Forelimb muscle (tissue), 1 donor: ENCODE measurements at regions not wholly inside any gene's neighbourhood (a gene's known extent, or its start where the extent isn't known, plus 50 kb on each side); places are given as distances from the start of the nearest gene placed in this dataset.

ENCODE experiments used
- DNase-seq: peaks from one replicate; pipeline ENCODE4 v3.0.0-alpha.2; 2013; ENCODE audit warnings: low read depth

DNA sequence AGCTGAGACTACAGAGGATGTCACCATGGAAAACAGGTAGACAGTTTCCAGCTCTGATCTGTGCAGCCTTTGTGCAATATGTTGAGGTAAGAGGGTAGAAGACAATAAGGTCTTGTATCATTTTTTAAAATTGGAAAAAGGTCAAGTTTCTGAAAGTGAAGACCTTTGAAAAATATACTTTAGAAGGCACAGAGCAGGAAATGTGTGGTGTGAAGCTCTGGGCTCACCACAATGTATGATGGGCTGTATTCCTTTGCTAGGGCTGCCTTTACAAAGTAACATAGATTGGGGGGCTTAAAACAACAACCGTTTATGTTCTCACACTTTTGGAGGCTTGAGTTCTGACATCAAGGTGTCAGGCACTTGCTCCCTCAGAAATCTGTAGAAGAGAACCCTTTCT lies 514.3 kb upstream of the JARID2 start:
- no peak for DNase-seq

DNA sequence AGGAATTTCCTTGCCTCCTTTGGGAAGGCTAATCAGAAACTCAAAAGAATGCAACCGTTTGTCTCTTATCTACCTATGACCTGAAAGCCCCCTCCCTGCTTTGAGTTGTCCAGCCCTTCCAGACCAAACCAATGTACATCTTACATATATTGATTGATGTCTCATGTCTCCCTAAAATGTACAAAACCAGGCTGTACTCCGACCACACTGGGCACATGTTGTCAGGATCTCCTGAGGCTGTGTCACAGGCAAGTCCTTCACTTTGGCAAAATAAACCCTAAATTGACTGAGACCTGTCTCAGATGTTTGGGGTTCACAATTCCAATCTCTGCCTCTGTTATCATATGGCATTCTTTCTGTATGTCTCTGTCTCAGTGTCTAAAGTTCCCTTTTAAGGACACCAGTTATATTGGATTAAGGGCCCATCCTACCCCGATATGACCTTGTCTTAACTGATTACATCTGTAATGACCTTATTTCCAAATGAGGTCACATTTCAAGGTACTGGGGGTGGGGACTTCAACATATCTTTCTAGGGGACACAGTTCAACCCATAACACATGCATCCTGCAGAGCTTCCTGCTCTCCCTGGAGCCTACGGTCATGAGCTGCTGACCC lies 513.5 kb upstream of the JARID2 start:
- DNase-seq: no peak

DNA sequence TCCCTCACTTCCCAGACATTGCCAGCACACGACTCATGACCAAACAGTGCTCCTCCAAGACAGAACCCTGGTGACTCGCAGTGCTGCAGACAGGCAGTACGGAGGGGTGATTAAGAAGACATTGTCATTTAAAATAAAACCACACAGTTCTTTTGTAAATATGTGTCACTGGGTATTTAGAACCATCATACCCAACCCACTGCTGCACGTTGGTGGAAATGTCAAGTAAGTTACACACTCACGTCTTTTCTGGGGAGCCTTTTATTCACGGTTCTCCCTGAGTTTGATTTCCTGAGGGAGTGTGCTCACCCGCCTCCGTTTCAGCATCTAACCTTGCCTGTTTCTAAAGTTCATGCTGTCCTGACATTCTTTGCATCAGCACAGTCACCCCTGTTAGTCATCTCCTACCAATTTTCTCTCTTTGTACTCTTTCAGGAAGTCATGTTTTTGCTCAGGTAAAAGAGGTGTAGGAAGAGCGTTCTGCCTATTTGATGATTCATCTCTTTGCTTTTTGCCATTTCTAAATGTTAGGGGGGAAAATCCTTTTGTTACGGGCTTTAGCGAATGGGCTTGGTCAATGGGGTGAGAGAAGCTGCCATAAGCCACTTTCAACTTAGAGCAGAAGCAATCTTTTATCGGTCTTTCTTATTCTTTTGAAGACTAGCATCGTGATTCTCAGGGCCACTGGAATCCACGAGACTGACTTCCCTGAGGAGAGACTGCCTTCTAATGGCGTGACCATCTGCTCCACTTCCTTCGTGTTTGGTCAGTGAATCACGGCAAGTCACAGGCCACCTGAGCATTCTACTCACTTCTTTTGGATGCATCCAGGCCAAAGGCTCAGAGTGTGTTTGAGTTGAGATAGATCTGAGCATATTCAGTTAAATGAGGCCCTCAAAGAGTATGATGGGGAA lies 512.8 kb upstream of the JARID2 start:
- DNase-seq: no peak

DNA sequence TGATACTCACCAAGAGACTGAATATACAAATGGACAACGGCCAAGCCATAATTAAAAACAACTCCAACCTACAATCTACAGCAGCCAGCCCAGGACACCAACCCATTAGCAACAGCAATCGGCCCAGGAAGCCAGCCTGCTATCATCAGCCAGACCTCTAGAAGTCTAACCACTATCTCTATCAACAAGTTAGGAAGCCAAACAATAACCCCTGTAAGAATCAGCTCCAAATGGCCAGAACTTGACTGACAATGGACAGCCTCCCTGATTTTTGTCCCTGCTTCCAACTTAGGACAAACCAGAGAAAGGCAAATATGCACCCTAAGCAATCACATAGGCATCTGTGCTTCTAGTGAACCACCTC lies 511.8 kb upstream of the JARID2 start:
- no peak for DNase-seq

DNA sequence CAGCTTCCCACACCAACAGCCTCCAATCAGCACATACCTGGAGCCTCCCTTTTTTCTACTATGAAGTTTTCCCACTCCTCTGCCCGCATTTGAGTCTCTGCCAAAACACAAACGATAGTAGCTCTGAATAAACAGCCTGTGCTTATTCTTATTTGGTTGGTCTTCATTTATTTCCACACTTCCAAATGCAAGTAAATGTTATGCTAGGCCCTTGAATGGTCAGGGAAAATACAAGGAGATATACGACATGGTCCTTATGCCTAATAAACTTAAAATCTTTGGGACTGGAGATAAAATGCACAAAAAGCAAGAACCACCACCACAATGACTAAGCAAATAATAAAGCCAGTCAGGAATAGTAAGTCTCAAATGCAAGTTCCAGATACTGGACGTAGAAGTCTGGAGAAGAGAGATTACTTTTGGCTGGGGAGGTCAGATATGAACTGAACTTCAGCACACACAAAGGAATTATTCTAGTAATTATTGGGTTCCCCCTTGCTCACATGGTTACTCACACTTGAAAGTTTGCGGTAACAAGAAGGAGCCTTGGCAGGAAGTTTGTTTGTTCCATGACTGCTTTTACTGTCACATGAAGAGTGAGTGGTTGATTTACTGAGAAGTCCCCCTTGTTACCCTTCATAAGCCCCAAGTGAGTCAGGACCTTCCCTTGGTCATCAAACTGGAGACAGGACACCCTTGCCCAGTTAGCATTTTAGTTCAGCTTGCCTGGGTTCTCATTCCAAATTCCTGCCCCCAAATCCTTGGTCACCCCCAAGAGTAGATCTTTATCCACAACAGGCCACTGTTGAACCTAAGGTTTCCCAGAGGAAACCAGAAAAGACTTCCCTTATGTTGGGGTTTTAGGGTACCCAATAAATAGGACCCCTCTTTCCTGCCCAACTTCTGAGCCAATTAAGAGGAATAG lies 511.2 kb upstream of the JARID2 start:
- no peak for DNase-seq

DNA sequence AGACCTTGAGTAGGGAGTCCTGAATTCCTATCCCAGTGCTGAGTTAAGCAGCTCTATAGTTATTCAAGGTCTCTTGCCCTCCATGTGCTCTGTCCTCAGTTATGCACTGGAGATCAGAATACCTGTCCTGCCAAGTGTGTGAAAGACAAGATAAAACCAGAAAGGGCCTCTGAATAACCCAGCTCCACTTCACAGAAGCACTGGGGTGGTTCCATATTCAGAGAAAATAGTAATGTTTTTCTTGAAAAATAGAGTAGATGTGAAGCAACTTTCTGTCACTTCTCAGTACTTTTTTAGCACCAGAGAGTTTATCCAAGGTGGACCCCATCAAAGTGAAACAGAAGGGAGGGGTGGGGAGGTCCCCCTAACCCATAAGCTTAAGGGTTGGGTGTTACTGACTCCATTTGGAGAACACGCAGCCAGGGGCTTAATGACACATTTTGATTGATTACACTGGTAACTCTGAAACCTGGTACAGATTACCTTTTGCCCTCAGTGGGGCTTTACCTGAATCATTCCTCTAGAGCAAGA lies 509.8 kb upstream of the JARID2 start:
- DNase-seq: no peak

DNA sequence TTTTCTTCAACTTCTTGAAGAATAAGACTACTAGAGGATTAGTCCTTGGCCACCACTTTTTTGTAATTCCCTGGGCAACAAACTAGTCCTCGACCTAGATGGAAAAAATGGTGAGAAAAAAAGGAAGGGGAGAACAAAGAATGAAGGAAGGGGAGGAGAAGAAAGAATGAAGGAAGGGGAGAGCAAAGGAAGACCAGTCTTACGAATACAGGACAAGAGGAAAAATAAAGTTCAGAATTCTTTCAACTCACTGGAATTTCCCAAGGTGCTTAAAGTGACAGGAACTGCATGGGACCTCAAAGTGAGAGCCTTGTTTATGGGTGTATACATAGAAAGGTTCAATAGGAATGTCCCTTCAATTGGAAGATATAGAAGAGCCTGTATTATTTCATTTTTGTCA lies 509.3 kb upstream of the JARID2 start:
- DNase-seq: no peak

DNA sequence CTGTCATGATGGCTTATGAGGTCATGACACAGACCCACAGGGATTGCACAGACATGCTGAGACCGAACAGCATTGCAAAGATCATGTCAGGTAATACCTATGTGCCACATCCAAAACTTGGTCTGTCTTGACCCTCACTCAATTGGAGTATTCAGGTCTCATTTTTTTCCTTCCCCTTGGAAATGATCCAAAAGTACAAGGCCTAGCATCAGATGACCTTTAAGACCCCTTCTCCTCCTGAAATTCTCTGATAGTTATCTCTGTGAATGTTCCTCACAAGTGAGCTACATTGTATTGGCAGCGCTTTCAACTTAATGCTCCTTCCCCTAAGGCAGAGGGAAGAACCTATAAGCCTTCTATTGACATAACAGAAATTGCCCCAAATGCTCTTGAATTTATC lies 507.4 kb upstream of the JARID2 start:
- DNase-seq: no peak

DNA sequence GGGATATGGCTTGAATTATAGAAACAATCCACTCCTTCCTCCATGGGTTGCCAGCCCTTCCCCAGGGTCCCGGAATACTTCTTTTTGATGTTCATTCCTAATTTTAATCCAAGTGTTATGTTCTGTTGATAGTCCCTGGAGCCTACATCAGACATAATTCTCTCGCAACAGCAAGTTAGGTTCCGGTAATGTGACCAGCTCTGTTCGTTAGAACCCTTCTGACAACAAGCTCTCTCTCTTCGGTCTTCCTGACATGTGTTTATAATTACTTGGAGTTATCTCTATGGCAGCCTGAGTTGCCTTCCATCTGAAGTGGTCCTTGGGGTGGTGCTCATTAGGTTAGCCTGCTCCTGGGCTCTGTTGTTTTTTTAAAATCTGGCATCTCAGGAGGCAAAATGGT lies 506.9 kb upstream of the JARID2 start:
- DNase-seq: no peak

DNA sequence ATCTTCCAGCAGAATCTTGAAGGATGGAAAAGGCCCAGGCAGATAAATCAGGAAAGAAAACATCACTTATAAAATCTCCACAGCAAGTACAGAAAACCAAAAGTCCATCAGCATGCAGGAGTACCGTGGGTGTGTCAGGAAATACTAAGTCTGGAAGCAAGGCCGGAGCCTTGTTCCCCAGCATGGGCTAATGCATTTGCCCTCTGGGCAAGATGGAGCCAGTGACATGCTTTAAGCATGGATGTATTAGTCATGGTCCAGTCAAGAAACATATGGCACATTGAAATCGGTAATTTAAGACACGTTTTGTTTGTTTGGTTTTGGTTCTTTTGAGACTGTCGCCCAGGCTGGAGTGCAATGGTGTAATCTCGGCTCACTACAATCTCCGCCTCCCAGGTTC lies 506.0 kb upstream of the JARID2 start:
- DNase-seq: no peak

DNA sequence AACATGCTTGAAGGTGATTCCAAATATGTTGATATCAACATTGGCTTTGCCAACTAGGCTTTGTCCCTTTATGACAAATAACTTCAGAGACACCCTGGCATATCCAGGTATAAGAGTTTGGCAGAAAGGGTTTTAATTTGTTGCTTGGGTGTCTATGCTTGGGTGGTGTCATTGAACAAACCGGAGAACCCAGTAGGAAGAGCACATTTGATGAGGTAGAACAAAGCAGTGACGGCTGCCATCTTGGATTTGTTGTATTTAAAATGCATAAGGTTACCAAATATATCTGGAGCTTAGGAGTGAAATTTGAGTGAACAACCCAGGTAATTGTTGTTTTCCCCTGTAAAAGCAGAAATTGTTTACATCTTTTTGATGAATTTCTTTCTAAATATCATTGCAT lies 503.7 kb upstream of the JARID2 start:
- DNase-seq: no peak

DNA sequence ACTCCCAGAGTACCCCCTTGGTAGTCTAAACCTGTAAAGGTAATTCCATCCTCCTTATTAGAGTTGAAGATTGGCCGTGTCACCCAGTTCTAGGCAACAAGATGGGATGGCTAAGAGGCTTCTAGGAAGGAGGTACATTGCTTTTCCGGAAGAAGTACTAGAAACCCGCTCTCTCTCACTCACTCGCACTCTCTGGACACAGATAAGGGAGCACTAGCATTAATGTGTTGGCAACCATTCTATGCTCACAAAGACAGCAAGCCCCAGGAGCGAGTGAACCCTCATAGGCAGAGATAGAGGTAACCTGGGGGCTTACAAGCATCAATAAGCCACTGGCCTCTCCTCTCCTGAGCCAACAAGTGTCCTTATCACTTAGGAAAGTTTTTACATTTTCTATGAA lies 503.2 kb upstream of the JARID2 start:
- DNase-seq: no peak

DNA sequence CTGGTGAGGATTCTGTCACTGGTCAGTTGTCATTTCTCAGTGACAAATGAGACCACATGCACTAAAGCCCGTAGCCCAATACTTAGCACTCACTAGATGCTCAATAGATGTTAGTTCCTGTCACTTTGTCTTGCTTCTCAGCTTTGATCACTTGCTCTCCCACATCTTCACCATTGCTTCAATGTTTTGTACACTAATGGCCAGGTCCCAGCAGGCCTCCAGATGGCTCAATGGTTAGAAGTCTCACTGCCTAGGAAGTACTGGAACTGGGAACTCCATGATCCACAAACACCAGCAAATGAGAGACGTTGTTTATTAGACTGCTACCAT lies 502.8 kb upstream of the JARID2 start:
- DNase-seq: no peak

DNA sequence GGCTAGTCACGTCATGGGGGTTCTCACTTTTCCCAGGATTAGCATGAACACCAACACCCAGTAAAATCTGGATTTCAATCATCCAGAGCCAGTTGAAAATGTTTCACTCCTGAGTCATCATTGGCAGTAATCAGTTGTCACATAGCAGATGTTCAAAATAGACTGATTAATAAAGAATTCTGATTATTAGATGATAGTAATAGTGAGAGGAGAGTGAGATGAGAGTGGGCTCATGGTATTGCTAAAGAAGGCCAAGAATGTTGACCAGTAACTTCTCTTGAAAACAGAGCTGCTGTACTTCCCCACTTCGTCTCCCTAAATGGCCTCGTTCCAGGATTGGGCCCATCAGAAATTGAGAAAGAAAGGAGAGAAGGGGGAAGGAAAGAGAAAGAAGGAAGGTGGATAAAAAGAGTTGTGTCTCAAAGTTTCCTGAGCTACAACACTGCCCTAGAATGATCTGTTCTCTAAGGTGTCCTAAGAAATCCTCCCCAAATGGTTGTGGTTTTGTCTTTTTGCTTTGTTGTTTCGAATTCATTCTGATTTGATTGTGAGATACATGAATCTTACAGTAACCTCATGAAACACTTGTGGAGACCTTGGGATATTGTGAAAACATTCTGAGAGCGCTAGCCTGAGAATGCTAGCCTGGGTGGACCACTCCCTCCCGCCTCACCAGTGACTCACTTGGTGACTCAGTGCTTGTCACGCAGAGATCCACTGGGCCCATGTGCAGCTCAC lies 502.2 kb upstream of the JARID2 start:
- DNase-seq: no peak

DNA sequence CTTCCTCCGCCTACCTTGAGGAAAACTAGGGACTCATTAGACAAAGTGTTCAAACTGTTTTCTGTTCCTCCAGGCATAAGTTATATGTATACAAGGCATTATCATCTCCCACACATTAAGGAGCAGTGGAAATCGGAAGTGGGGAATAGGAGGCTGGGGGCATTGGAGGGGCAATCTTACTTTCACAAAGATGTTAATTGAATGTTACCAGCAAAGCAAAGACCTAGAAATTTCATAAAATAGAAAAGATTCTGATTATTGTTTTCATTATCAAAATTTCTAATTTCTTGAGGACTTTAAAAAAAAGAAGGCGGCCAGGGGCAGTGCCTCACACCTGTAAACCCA lies 501.7 kb upstream of the JARID2 start:
- no peak for DNase-seq

DNA sequence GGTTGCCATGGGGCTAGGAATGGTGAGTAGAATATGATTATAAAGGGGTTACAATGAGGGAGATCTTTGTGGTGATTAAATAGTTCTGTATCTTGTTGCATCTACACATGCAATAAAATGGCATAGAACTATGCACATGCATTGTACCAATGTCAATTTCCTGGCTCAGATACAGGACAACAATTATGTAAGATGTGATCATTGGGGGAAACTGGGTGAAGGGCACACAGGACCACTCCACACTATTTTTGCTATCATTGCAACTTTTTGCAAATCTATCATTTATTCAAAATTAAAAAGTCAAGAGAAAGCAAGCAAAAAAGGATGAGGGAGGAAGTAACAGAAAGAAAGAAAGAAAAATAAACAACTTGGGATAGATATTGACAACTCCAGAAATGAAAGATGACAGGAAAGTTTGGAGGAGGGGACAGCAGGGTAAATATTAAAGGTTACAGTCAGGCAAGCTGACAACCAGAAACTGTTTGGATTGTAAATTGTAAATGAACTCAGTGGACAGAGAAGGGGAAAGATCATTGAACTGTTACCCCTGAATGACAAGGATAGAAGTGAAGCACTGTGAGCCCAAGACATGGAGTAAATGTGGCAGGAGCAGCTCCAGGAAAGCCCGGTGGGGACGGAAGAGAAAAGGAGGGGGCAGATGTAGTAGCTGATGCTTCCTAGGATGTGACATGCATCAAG lies 499.6 kb upstream of the JARID2 start:
- no peak for DNase-seq

DNA sequence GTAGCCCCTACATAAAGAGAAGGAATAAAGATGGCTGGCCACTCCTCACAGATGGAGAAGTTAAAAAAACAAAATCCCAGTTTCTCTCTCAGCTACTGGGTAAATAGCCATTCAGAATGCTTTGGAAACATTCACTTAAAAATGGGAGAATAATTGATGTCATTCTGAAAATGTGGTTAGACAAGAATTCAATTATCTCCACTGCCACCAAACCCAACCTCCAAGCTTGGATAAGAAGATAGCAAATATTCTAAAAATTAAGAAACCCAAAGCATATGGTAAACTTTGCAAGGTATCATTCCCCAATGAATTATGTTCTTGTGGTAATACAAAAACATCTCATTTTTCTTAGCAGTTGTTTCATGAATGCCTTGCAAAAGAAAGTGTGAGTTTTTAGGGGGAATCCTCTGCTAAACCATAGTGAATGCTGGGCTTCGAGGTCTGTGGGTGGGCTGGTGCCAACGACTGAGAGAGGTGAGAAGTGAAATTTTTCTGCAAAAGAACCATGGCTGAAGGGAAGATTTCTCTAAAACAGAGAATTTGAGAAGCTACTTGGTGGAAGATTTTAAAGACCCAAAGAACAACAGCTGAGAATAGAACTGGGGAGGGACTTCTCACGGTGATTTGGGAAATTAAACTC lies 497.9 kb upstream of the JARID2 start:
- DNase-seq: no peak

DNA sequence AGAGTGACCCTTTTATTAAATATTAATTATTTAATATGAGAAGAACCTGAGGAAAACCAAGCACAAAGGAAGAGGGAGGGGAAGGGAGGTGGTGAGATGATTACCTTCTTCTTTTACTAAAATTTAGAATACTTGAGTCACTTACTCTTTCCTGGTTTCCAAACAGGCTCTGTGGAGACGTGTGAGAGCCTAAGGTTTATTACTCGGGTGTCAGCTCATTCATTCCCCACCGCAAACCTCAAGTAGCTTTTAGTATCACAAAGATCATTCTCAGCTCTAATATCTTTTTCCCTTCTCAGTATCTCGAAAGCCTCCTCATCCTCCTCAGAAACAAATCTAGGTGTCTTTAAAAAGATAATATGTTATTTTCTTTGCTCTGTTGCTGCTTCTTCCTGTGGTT lies 497.2 kb upstream of the JARID2 start:
- no peak for DNase-seq

DNA sequence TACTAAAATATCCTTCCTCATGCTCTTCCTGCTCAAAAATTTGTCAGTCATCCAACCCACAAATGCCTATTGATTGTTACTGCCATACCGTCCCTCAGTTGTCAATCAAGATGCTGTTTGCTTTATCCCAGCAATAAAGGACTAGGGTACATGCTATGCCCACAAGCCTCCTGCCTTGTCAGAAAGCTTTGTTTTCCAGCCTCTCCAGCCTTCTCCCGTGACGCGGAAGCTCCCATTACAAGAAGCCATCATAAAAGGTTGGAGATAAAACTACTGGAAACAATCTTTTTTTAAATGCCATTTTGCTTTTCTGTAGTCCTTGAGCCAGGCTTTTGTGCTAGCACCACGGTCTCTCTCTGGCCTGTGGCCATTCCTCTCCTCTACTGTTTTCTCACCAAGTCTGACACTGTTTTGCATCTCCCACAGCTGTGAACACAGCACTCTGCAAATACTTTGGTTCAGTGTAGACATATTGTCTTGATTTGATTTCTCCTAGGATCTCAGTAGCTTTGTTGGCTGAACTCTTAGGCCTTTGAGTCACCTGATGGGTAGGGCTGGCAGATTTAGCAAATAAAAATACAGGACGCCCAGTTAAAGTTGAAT lies 495.7 kb upstream of the JARID2 start:
- DNase-seq: no peak

DNA sequence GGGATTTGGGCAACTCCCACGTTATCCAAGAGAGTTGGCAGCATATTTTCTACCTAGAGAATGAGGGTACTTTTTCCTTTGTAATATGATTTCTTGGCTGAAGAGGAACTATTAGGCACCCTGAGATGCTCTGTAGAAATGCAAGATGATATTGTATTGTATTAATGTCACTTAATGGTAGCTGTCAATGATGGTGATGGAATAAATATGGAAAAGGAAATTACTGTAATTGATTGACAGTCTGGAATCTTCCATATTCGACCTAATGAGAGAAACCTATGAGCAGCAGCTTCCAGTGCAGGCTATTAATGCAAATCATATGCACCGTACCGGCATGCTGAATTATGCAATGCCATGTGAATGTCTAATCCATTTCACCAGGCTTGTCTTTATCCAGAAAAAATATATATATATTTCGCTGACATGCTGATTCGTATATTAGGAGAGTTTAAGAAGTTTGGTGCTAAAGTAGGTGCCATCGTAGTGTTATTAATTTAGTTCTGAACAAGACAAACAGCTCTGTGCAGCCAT lies 494.2 kb upstream of the JARID2 start:
- DNase-seq: no peak
